ENCODE measurements at regions not wholly inside any gene's neighbourhood (a gene's known extent, or its start where the extent isn't known, plus 50 kb on each side); places are given as distances from the start of the nearest gene placed in this dataset.

- TF ChIP-seq, protein P1, sequence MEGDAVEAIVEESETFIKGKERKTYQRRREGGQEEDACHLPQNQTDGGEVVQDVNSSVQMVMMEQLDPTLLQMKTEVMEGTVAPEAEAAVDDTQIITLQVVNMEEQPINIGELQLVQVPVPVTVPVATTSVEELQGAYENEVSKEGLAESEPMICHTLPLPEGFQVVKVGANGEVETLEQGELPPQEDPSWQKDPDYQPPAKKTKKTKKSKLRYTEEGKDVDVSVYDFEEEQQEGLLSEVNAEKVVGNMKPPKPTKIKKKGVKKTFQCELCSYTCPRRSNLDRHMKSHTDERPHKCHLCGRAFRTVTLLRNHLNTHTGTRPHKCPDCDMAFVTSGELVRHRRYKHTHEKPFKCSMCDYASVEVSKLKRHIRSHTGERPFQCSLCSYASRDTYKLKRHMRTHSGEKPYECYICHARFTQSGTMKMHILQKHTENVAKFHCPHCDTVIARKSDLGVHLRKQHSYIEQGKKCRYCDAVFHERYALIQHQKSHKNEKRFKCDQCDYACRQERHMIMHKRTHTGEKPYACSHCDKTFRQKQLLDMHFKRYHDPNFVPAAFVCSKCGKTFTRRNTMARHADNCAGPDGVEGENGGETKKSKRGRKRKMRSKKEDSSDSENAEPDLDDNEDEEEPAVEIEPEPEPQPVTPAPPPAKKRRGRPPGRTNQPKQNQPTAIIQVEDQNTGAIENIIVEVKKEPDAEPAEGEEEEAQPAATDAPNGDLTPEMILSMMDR (IDR thresholded peaks at IDR 0.05) = no peak
- TF ChIP-seq EP300 (IDR thresholded peaks at IDR 0.05) = no peak
Observed at GRCh38 chr6:165976684-165977083, 191.0 kb downstream of the TBXT start.
